Neural crest cell (in vitro differentiated cells): ENCODE measurements at regions not wholly inside any gene's neighbourhood (a gene's known extent, or its start where the extent isn't known, plus 50 kb on each side); places are given as distances from the start of the nearest gene placed in this dataset.

Experiments used
- DNase-seq: peaks from one replicate; pipeline ENCODE4 v3.0.0; 2021; ENCODE audit warnings: low read depth, mixed read lengths, low spot score
- H3K27ac Mint-ChIP-seq: one replicate; pipeline ENCODE4 v1.8.0; 2021; ENCODE audit warnings: mild to moderate bottlenecking, mixed read lengths; ENCODE audit not compliant: unreplicated experiment
- H3K27me3 Mint-ChIP-seq: 2 replicates; pipeline ENCODE4 v1.8.0; 2021; ENCODE audit warnings: low read depth, mild to moderate bottlenecking, mixed read lengths
- H3K36me3 Mint-ChIP-seq: 2 replicates; pipeline ENCODE4 v1.8.0; 2021; ENCODE audit warnings: low read depth, mild to moderate bottlenecking, mixed read lengths
- H3K4me1 Mint-ChIP-seq: 2 replicates; pipeline ENCODE4 v1.8.0; 2021; ENCODE audit warnings: mixed read lengths
- H3K4me3 Mint-ChIP-seq: one replicate; pipeline ENCODE4 v1.8.0; 2021; ENCODE audit warnings: mild to moderate bottlenecking, mixed read lengths
- H3K9me3 Mint-ChIP-seq: 2 replicates; pipeline ENCODE4 v1.8.0; 2021; ENCODE audit warnings: mixed read lengths
- CTCF ChIP-seq: fragments of 200-600 bp; sonication (generic); conservative IDR thresholded peaks from 2 replicates; pipeline ENCODE4 v1.5.0; 2021; ENCODE audit warnings: antibody characterized with exemption, mild to moderate bottlenecking

GRCh38 chr5:27727254-27727653 is 688.9 kb upstream of the CDH9 start:
- TF ChIP-seq CTCF: no peak
- DNase-seq: no peak

GRCh38 chr5:27722337-27722736 is 684.0 kb upstream of the CDH9 start:
- no peak for TF ChIP-seq CTCF
- H3K9me3 Mint-ChIP-seq: no peaks in the 10 kb centered on the region
- no peak overlapping the region for H3K27ac Mint-ChIP-seq
- no peak overlapping the region for H3K4me3 Mint-ChIP-seq
- no peak for DNase-seq
- H3K36me3 Mint-ChIP-seq: no peaks in the 10 kb centered on the region
- no peaks in the 10 kb centered on the region for H3K4me1 Mint-ChIP-seq
- H3K27me3 Mint-ChIP-seq: no peaks in the 10 kb centered on the region

More at GRCh38 chr5:27727254-27727653, 688.9 kb upstream of the CDH9 start:
- H3K9me3 Mint-ChIP-seq: no peaks in the 10 kb centered on the region
- H3K27ac Mint-ChIP-seq: no peak overlapping the region
- no peaks in the 10 kb centered on the region for H3K27me3 Mint-ChIP-seq
- no peak overlapping the region for H3K4me3 Mint-ChIP-seq
- no peaks in the 10 kb centered on the region for H3K4me1 Mint-ChIP-seq
- H3K36me3 Mint-ChIP-seq: no peaks in the 10 kb centered on the region

GRCh38 chr5:27708534-27708933 is 670.1 kb upstream of the CDH9 start:
- TF ChIP-seq CTCF: no peak
- H3K27ac Mint-ChIP-seq: no peak overlapping the region
- no peaks in the 10 kb centered on the region for H3K36me3 Mint-ChIP-seq
- no peaks in the 10 kb centered on the region for H3K4me1 Mint-ChIP-seq
- no peak overlapping the region for H3K4me3 Mint-ChIP-seq
- DNase-seq: no peak
- no peaks in the 10 kb centered on the region for H3K27me3 Mint-ChIP-seq
- peaks cover 8% of the 10 kb centered on the region for H3K9me3 Mint-ChIP-seq

- no peak overlapping the region for H3K4me3 Mint-ChIP-seq
- no peak for TF ChIP-seq CTCF
Measured at GRCh38 chr5:27706832-27707231, 668.4 kb upstream of the CDH9 start.

GRCh38 chr5:27705661-27706060 is 667.3 kb upstream of the CDH9 start:
- Mint-ChIP-seq H3K4me3 (no peak overlapping the region), H3K4me1 (peaks cover 5% of the 10 kb centered on the region), H3K27me3 (no peaks in the 10 kb centered on the region), H3K36me3 (no peaks in the 10 kb centered on the region), H3K27ac (no peak overlapping the region), H3K9me3 (peaks cover under 1% of the 10 kb centered on the region)
- no peak for TF ChIP-seq CTCF
- no peak for DNase-seq

More at GRCh38 chr5:27706832-27707231, 668.4 kb upstream of the CDH9 start:
- H3K27ac Mint-ChIP-seq: no peak overlapping the region
- H3K27me3 Mint-ChIP-seq: no peaks in the 10 kb centered on the region
- no peaks in the 10 kb centered on the region for H3K36me3 Mint-ChIP-seq
- H3K4me1 Mint-ChIP-seq: peaks cover 5% of the 10 kb centered on the region
- no peak for DNase-seq
- peaks cover 3% of the 10 kb centered on the region for H3K9me3 Mint-ChIP-seq
